Ishikawa (cell line): ENCODE measurements at regions not wholly inside any gene's neighbourhood (a gene's known extent, or its start where the extent isn't known, plus 50 kb on each side); places are given as distances from the start of the nearest gene placed in this dataset.

ENCODE experiments used
- CEBPB ChIP-seq: IDR thresholded peaks from 2 replicates; pipeline ENCODE4 v1.6.1; 2012
- CREB1 ChIP-seq: IDR thresholded peaks from 2 replicates; pipeline ENCODE4 v1.6.1; 2012; ENCODE audit warnings: low read depth
- EGR1 ChIP-seq: IDR thresholded peaks from 2 replicates; pipeline ENCODE4 v1.6.1; 2012
- EP300 ChIP-seq: IDR thresholded peaks from 2 replicates; pipeline ENCODE4 v1.6.1; 2012; ENCODE audit warnings: borderline replicate concordance
- FOXM1 ChIP-seq: IDR thresholded peaks from 2 replicates; pipeline ENCODE4 v1.6.1; 2012; ENCODE audit warnings: low read depth, borderline replicate concordance
- NFIC ChIP-seq: IDR thresholded peaks from 2 replicates; pipeline ENCODE4 v1.6.1; 2012
- RAD21 ChIP-seq: IDR thresholded peaks from 2 replicates; pipeline ENCODE4 v1.6.1; 2012; ENCODE audit warnings: low read depth
- TAF1 ChIP-seq: IDR thresholded peaks from 2 replicates; pipeline ENCODE4 v1.6.1; 2012; ENCODE audit warnings: low read depth, mild to moderate bottlenecking
- TCF12 ChIP-seq: IDR thresholded peaks from 2 replicates; pipeline ENCODE4 v1.6.1; 2012; ENCODE audit warnings: low read depth
- TEAD4 ChIP-seq: IDR thresholded peaks from 2 replicates; pipeline ENCODE4 v1.6.1; 2012
- YY1 ChIP-seq: IDR thresholded peaks from 2 replicates; pipeline ENCODE4 v1.6.1; 2012; ENCODE audit warnings: low read depth
- ZBTB7A ChIP-seq: IDR thresholded peaks from 2 replicates; pipeline ENCODE4 v1.6.1; 2012; ENCODE audit warnings: low read depth
- TF ChIP-seq, protein P1 (sequence below): IDR thresholded peaks from 2 replicates; pipeline ENCODE4 v1.6.1; 2012
- TF ChIP-seq, protein P2 (sequence below): IDR thresholded peaks from 2 replicates; pipeline ENCODE4 v1.6.1; 2012
- TF ChIP-seq, protein P3 (sequence below): IDR thresholded peaks from 2 replicates; pipeline ENCODE4 v1.6.1; 2012; ENCODE audit warnings: low read depth, mild to moderate bottlenecking

DNA sequence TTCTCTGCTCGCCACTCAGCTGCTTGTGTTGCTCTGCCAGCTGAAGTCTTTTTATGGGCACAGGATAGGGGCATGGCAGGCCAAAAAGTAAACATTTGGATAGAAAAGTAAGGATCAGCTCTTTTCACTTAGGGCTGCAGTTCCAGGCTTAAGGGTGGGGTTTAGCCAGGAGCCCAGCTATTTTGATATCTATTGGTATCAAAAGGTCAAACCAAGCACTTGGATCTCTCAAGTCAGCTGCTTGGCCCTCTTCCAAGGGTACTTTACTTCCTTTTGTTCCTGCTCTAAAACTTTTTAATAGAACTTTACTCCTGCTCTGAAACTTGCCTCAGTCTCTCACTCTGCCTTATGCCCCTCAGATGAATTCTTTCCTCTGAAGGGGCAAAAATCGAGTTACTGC is 55.7 kb upstream of the ABCC4 start:
- TF ChIP-seq FOXM1 (no peak), TCF12 (no peak), TAF1 (no peak), TEAD4 (no peak), YY1 (no peak), NFIC (no peak), CREB1 (no peak), ZBTB7A (no peak), RAD21 (no peak), EGR1 (no peak), CEBPB (no peak), EP300 (no peak)
- TF ChIP-seq, protein P1, sequence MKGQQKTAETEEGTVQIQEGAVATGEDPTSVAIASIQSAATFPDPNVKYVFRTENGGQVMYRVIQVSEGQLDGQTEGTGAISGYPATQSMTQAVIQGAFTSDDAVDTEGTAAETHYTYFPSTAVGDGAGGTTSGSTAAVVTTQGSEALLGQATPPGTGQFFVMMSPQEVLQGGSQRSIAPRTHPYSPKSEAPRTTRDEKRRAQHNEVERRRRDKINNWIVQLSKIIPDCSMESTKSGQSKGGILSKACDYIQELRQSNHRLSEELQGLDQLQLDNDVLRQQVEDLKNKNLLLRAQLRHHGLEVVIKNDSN: no peak
- TF ChIP-seq, protein P2, sequence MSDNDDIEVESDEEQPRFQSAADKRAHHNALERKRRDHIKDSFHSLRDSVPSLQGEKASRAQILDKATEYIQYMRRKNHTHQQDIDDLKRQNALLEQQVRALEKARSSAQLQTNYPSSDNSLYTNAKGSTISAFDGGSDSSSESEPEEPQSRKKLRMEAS: no peak
- TF ChIP-seq, protein P3, sequence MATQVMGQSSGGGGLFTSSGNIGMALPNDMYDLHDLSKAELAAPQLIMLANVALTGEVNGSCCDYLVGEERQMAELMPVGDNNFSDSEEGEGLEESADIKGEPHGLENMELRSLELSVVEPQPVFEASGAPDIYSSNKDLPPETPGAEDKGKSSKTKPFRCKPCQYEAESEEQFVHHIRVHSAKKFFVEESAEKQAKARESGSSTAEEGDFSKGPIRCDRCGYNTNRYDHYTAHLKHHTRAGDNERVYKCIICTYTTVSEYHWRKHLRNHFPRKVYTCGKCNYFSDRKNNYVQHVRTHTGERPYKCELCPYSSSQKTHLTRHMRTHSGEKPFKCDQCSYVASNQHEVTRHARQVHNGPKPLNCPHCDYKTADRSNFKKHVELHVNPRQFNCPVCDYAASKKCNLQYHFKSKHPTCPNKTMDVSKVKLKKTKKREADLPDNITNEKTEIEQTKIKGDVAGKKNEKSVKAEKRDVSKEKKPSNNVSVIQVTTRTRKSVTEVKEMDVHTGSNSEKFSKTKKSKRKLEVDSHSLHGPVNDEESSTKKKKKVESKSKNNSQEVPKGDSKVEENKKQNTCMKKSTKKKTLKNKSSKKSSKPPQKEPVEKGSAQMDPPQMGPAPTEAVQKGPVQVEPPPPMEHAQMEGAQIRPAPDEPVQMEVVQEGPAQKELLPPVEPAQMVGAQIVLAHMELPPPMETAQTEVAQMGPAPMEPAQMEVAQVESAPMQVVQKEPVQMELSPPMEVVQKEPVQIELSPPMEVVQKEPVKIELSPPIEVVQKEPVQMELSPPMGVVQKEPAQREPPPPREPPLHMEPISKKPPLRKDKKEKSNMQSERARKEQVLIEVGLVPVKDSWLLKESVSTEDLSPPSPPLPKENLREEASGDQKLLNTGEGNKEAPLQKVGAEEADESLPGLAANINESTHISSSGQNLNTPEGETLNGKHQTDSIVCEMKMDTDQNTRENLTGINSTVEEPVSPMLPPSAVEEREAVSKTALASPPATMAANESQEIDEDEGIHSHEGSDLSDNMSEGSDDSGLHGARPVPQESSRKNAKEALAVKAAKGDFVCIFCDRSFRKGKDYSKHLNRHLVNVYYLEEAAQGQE: no peak

DNA sequence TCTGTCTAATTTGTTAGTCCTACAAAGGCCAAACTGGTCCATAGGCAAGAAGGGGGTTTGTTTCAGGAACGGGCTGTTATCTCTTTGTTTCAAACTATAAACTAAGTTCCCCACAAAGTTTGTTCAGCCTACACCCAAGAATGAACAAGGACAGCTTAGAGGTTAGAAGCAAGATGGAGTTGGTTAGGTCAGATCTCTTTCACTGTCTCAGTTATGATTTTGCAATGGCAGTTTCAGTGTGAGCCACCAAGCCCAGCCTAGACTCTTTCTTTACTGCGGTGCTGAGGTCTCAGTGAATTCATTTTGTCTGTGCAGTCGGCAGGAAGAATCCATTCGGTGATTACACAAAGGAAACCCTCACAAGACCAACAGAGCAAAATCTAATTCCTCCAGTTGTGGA is 56.6 kb upstream of the ABCC4 start:
- no peak for TF ChIP-seq FOXM1
- TF ChIP-seq ZBTB7A: no peak

DNA sequence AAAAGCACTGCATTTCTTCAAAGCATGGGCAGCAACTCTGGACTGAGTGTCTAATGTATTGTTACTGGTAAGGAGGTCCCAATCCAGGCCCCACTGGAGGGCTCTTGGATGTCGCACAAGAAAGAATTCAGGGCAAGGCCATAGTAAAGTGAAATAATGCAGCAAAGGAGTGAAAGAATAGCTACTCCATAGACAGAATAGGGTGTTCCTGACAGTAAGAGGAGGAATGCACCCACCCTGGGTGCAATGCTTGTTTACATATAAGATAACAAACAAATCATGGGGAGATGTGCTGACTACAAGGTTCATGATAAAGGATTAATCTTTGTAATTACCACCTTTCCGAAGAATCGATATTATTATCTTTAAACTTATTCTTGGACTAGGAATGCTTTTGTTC is 58.8 kb upstream of the ABCC4 start:
- TF ChIP-seq EP300 (no peak), CEBPB (no peak), TAF1 (no peak)
- TF ChIP-seq, protein P1: no peak

DNA sequence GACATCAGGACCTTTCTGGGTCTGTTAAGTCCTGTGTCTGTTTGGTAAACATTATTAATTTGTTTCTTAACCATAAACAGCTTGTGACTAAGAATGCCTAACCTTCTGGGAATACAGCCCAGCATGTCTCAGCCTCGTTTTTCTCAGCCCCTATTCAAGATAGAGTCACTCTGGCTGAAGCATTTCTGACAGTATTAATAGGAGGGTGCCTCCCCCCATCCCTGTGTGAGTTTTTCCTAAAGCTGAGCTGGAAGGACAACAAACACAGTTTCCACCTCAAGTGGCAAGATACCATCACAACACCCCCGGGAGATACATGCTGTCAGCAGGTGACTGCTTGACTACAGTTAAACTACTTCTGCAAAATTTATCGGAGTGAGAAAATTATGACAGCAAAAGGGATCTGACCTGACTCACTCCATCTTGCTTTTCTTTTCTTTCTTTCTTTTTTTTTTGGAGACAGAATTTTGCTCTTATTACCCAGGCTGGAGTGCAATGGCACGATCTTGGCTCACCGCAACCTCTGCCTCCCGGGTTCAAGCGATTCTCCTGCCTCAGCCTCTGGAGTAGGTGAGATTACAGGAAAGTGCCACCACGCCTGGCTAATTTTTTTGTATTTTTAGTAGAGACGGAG is 59.3 kb upstream of the ABCC4 start:
- no peak for TF ChIP-seq YY1
- TF ChIP-seq EP300: no peak
- TF ChIP-seq CREB1: no peak
- TF ChIP-seq TEAD4: no peak
- TF ChIP-seq CEBPB: no peak
- no peak for TF ChIP-seq ZBTB7A
- TF ChIP-seq, protein P2: no peak

DNA sequence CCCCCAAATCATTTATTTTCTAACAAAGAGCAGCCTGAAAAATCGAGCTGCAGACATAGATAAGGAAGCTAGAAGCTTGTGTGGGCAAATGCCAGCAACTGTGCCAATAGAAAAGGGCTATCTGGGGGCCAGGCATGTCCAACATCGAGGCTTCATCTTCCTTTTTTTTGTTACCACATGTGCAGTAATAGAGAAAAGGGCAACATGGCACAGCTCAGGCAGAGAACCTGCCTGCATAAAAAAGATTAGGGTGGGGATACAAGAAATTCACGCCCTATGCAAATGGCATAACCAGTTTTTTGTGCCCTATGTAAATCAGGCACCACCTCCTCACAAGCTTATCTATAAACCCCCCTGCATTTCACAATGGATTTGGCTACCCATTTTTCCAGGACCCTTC is 60.4 kb upstream of the ABCC4 start:
- TF ChIP-seq CREB1 (no peak), EP300 (no peak), FOXM1 (no peak), CEBPB (no peak), TCF12 (no peak), ZBTB7A (no peak), EGR1 (no peak), TEAD4 (no peak), YY1 (no peak)
- TF ChIP-seq, protein P3: no peak
- TF ChIP-seq, protein P1: no peak

DNA sequence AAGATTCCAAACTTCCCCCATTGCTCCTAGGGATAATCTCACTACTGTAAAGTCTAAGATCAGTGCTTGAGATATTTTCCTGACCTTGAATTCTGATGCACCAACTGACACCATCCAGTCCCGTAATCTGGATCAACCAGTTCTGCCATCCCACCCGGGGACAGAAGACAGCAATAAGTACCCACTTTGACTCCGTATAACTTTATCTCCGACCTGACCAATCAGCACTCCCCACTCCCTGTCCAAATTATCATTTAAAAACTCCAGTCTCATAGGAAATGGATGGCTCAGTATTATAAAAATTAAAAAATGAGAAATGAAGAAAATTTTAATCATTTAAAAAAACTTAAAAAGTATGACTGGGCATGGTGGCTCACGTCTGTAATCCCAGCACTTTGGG is 61.4 kb upstream of the ABCC4 start:
- TF ChIP-seq RAD21 (no peak), YY1 (no peak), FOXM1 (no peak), TCF12 (no peak), EGR1 (no peak)
- TF ChIP-seq, protein P3: no peak
